SU-DHL-6 (cell line): ENCODE measurements at regions not wholly inside any gene's neighbourhood (a gene's known extent, or its start where the extent isn't known, plus 50 kb on each side); places are given as distances from the start of the nearest gene placed in this dataset.

Source experiments
- EZH2phosphoT487 ChIP-seq: fragments of 200-600 bp; sonication (generic), shearing (Covaris generic); conservative IDR thresholded peaks from 2 replicates; pipeline ENCODE4 v1.6.1; 2018; ENCODE audit warnings: mild to moderate bottlenecking, antibody characterized with exemption, low read length, moderate library complexity, mixed read lengths
- TF ChIP-seq, protein P1 (sequence below): fragments of 200-600 bp; sonication (generic); IDR thresholded peaks from one replicate; pipeline ENCODE4 v1.5.1; 2017; ENCODE audit warnings: antibody characterized with exemption, mild to moderate bottlenecking, low read length, moderate library complexity; ENCODE audit not compliant: insufficient read depth, poor library complexity, severe bottlenecking

GRCh38 chr3:87486115-87486514 lies 209.7 kb upstream of the POU1F1 start:
- no peak for TF ChIP-seq EZH2phosphoT487
- TF ChIP-seq, protein P1, sequence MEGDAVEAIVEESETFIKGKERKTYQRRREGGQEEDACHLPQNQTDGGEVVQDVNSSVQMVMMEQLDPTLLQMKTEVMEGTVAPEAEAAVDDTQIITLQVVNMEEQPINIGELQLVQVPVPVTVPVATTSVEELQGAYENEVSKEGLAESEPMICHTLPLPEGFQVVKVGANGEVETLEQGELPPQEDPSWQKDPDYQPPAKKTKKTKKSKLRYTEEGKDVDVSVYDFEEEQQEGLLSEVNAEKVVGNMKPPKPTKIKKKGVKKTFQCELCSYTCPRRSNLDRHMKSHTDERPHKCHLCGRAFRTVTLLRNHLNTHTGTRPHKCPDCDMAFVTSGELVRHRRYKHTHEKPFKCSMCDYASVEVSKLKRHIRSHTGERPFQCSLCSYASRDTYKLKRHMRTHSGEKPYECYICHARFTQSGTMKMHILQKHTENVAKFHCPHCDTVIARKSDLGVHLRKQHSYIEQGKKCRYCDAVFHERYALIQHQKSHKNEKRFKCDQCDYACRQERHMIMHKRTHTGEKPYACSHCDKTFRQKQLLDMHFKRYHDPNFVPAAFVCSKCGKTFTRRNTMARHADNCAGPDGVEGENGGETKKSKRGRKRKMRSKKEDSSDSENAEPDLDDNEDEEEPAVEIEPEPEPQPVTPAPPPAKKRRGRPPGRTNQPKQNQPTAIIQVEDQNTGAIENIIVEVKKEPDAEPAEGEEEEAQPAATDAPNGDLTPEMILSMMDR = no peak
